GM12878 (cell line): ENCODE measurements at regions not wholly inside any gene's neighbourhood (a gene's known extent, or its start where the extent isn't known, plus 50 kb on each side); places are given as distances from the start of the nearest gene placed in this dataset.

Experiments used
- ATAC-seq: fragments of 200-7000 bp; cut with Tn5 transposase; 3 replicates; pipeline ENCODE4 v1.9.1; 2020; ENCODE audit warnings: mild to moderate bottlenecking, moderate library complexity
- BruUV-seq: library from RNA; stranded (reverse); fragments of 400-500 nt; replicated peaks from 2 replicates; lab custom pipeline; 2021; lab: Mats Ljungman, UMichigan
- CTCF ChIA-PET: fragments of 300-600 bp; sonication (Branson Sonifier 250); formaldehyde crosslinking; extraction: SDS; loops from one replicate; lab custom pipeline; 2021; ENCODE audit warnings: inconsistent platforms; lab: Yijun Ruan, JAX
- POLR2A ChIA-PET: fragments of 350-600 bp; formaldehyde crosslinking; extraction: SDS; loops from one replicate; lab custom pipeline; 2021; ENCODE audit warnings: inconsistent platforms; lab: Charles Lee
- RAD21 ChIA-PET: fragments of 300-600 bp; sonication (Branson Sonifier 250); formaldehyde crosslinking; loops from one replicate; lab custom pipeline; 2023; ENCODE audit warnings: antibody characterized with exemption; ENCODE audit not compliant: unreplicated experiment; lab: Charles Lee
- SMC1A ChIA-PET: fragments of 300-600 bp; sonication (Branson Sonifier 250); formaldehyde crosslinking; loops from one replicate; lab custom pipeline; 2023; ENCODE audit not compliant: unreplicated experiment, uncharacterized antibody; lab: Charles Lee
- DNase-seq: peaks from one replicate; pipeline ENCODE4 v3.0.0-alpha.2; 2011; ENCODE audit warnings: low read depth, low spot score
- FAIRE-seq: peaks from 3 replicates; lab custom pipeline; 2011; peaks lifted over from hg19 to GRCh38; lab: Jason Lieb, UNC
- H2AFZ ChIP-seq: 2 replicates; pipeline ENCODE4 v1.6.0; 2011; ENCODE audit warnings: low read depth, low read length, control low read depth; ENCODE audit not compliant: control insufficient read depth
- H3K27ac ChIP-seq: 2 replicates; pipeline ENCODE4 v1.5.1; 2011; ENCODE audit warnings: control low read depth; ENCODE audit not compliant: control insufficient read depth, insufficient read depth
- H3K27me3 ChIP-seq, 2 experiments: replicated peaks in 1 of 2; 2 replicates each; pipeline versions ENCODE4 v1.6.0 to v1.6.1; 2011; ENCODE audit warnings: low read length in 1 of 2; ENCODE audit not compliant: control insufficient read depth in 2 of 2, insufficient read depth in 2 of 2
- H3K36me3 ChIP-seq, 2 experiments: 2 replicates each; pipeline ENCODE4 v1.5.1; 2011; ENCODE audit warnings: low read length in 1 of 2; ENCODE audit not compliant: control insufficient read depth in 2 of 2, insufficient read depth in 2 of 2
- H3K4me1 ChIP-seq: 2 replicates; pipeline ENCODE4 v1.6.1; 2011; ENCODE audit warnings: mild to moderate bottlenecking, low read length, moderate library complexity, mixed read lengths; ENCODE audit not compliant: control insufficient read depth, insufficient read depth
- H3K4me2 ChIP-seq: 2 replicates; pipeline ENCODE4 v1.6.0; 2011; ENCODE audit warnings: control low read depth; ENCODE audit not compliant: control insufficient read depth, insufficient read depth
- H3K4me3 ChIP-seq: fragments of 200-600 bp; sonication (generic); 2 replicates; pipeline ENCODE4 v1.5.1; 2016
- H3K79me2 ChIP-seq: 2 replicates; pipeline ENCODE4 v1.6.0; 2011; ENCODE audit warnings: low read length; ENCODE audit not compliant: control insufficient read depth, insufficient read depth
- H3K9ac ChIP-seq: 2 replicates; pipeline ENCODE4 v1.8.0; 2011; ENCODE audit warnings: low read length, control low read depth, mixed read lengths; ENCODE audit not compliant: control insufficient read depth, insufficient read depth
- H3K9me3 ChIP-seq: replicated peaks from 3 replicates; pipeline ENCODE4 v1.5.1; 2011; ENCODE audit warnings: mild to moderate bottlenecking, low read length; ENCODE audit not compliant: control insufficient read depth, insufficient read depth
- H4K20me1 ChIP-seq: 2 replicates; pipeline ENCODE4 v1.6.0; 2011; ENCODE audit not compliant: control insufficient read depth, insufficient read depth
- EZH2 ChIP-seq: IDR thresholded peaks from 2 replicates; pipeline ENCODE4 v1.6.1; 2012; ENCODE audit warnings: low read depth, mild to moderate bottlenecking, control low read depth, inconsistent platforms, low read length, borderline replicate concordance; ENCODE audit not compliant: control insufficient read depth
- MLLT1 ChIP-seq: fragments of 450-650 bp; IDR thresholded peaks from 2 replicates; pipeline ENCODE4 v1.6.1; 2016; ENCODE audit warnings: mild to moderate bottlenecking
- WGBS: methylation state at CpG from one replicate; pipeline ENCODE4 v1.1.6; 2016; ENCODE audit warnings: low lambda C conversion rate; ENCODE audit not compliant: insufficient replicate concordance, insufficient coverage; ENCODE audit errors: missing lambda C conversion rate; 5-methylcytosine and 5-hydroxymethylcytosine counted together
- in situ Hi-C: fragments of 300-500 bp; cut with MboI; formaldehyde crosslinking; loops from 9 replicates; pipeline ENCODE4 v1.14.3; 2018; ENCODE audit warnings: mixed read lengths
- intact Hi-C: fragments of 100-400 bp; cut with micrococcal nuclease; formaldehyde crosslinking; loops from one replicate; pipeline ENCODE4 v1.14.2; 2022; ENCODE audit not compliant: unreplicated experiment

- no peak overlapping the region; the same call in 1 of the 2 replicates for H3K9ac ChIP-seq
- H2AFZ ChIP-seq: no peak overlapping the region
- H3K27me3 ChIP-seq: peaks cover 15 to 22% of the 10 kb centered on the region in 2 experiments
- ChIA-PET RAD21 (no interaction called here), POLR2A (no interaction called here), SMC1A (no interaction called here), CTCF (no interaction called here)
- FAIRE-seq (no peak), DNase-seq (no peak), ATAC-seq (peak; percentile 44)
- no peaks in the 10 kb centered on the region; the same call in 1 of the 2 replicates for H4K20me1 ChIP-seq
- peak; percentile 99; the same call in 1 of the 2 replicates for TF ChIP-seq EZH2
- TF ChIP-seq MLLT1: no peak
- in situ Hi-C loops: no loop called here
- WGBS: 6% methylated on average over 33 of the region's 75 CpGs
- no peaks in the 10 kb centered on the region; a peak in 1 of 4 replicates for H3K36me3 ChIP-seq
- H3K9me3 ChIP-seq: no peaks in the 10 kb centered on the region
- H3K79me2 ChIP-seq: no peaks in the 10 kb centered on the region
- peak overlapping the region; percentile 73 for H3K4me3 ChIP-seq
- BruUV-seq: no TSS peak
- H3K27ac ChIP-seq: no peak overlapping the region
- H3K4me2 ChIP-seq: peak overlapping the region; percentile 87
- peaks cover 5% of the 10 kb centered on the region; the same call in 1 of the 2 replicates for H3K4me1 ChIP-seq
- intact Hi-C loops: no loop called here
Measured at GRCh38 chr9:96021551-96022444, 146.3 kb downstream of the ERCC6L2 start.
